HG03442 (cell line): ENCODE measurements at regions not wholly inside any gene's neighbourhood (a gene's known extent, or its start where the extent isn't known, plus 50 kb on each side); places are given as distances from the start of the nearest gene placed in this dataset.

Source experiments
- ATAC-seq: cut with Tn5 transposase; IDR thresholded peaks from one replicate; pipeline ENCODE4 v1.9.1; 2021; ENCODE audit warnings: mild to moderate bottlenecking, moderate library complexity; ENCODE audit not compliant: unreplicated experiment

DNA sequence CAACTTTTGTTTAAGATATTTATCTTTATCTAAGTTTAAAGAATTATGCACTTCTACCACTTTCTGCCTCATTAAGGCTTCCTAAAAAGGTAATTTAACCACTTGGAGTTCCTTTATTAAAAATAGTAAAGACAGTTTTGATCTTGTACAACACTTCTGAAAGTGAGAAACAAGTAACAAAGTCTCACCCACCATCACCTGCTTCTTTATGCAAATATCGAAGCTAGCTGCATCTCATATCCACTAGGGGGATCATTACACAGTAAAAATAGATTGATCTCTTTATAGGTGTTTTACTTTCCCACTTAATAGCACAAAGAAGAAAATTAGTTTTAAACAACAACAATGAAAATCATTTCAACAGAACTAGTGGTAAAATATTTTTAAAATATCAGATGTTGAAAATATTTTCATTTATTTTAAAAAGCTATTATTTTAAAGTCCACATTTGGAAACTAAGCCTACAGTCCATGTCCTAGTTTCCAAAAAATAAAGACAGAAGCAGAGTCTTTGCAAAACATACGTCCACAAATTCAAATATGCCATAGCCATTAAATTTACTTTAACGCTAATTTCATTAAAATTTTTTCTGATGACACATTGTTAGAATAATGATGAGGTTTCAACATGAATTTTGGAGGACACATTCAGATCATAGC, 160.0 kb upstream of the SOX5 start:
- ATAC-seq, result peak; percentile 96

GRCh38 chr12:24102676-24103075, 153.2 kb upstream of the SOX5 start:
- ATAC-seq, result no peak

- no peak for ATAC-seq
Observed at GRCh38 chr12:24099576-24099975, 150.1 kb upstream of the SOX5 start.

DNA sequence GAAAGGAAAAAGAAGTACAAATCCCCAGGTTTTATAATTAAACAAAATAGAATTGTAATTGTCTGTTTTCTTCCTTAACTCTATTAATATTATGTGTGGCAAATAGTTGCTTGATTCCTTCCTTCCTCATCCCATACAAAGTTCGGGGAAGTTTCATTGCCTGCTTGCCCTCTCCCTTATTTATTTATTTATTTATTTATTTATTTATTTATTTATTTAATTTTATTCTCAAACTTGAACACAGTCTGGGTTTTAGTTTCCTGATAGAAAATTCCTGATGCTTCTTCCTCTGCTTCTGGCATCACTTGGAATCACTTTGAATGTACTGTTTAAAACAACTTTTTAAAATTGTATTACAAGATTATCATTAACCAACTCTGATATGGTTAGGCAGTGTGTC, 145.8 kb upstream of the SOX5 start:
- no peak for ATAC-seq

- no peak for ATAC-seq
Observed at GRCh38 chr12:24089510-24089890, 140.0 kb upstream of the SOX5 start.

DNA sequence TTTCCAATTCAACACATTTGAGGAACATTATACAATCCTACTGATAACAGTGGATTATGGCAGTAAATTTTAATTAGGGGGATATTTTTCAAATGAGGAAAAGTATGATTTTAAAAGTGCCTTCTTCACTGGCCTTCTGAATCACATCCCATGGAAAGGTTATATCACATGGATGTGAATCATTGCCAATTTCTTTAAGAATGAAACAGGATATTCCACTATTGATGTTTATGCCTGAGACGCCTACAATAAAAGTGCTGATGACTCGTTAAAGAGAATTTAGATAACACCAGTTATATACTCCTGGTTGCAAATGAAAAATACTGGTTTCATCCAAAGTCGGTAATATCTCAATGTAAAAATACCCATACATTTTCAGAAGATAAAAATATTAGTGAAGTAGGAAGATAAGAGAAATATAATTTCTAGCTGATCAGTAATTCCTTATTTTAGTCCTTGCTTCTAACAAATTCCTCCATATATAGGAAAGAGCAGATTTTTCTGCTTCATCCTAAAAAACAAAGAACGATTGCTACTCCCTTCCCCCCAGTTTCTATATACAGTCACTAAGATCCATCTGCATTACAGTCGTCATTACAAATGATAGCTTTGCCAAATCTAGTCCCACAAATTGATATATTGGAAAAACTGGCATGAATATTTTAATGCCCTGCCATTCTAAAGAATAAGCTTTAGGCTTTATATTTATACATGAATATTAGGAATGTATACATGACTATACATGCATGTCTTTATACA, 139.5 kb upstream of the SOX5 start:
- no peak for ATAC-seq

GRCh38 chr12:24087294-24087693, 137.8 kb upstream of the SOX5 start:
- ATAC-seq, result no peak

GRCh38 chr12:24084800-24085199, 135.3 kb upstream of the SOX5 start:
- ATAC-seq, result no peak

DNA sequence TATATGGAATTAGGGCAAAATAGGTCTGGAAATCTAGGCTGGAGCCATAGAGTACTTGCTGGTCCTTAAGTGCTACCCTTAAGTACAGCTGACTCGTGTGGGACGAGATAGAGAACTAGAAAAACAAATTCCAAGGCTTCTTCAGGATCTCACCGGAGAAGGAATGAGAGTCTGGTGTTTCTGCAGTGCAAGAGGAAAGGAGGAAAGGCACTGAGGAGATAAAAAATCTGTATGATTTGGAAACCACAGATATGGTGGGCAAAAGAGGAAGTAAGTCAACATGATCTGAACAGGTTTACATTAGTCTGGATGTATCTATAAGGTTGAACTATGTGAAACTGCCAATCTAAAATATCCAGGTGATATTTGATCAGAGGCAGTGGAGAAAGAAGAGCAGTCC, 134.4 kb upstream of the SOX5 start:
- ATAC-seq, result no peak

- no peak for ATAC-seq
Observed at GRCh38 chr12:24081606-24082005, 132.1 kb upstream of the SOX5 start.

DNA sequence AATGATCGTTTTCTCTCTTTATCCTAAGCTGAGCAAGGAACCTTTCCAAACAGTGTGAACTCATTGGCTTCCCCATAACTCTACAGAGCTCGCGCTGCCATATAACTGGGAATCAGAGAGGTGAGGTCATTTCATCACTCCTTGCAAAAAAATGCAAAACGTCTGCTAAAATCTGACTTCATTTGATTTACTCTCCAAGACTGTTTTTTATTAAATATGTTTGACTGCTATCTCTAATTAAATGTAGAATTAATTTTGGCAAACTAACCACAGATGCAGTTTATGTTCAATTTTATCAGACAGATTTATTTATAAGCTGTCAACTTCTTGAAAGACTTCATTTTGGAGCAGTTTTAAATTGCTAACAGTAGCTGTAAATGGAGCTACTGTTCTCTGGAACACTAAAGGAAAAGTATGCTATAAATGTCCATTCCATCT, 131.6 kb upstream of the SOX5 start:
- no peak for ATAC-seq

- ATAC-seq, result no peak
Observed at GRCh38 chr12:24080465-24080864, 131.0 kb upstream of the SOX5 start.

DNA sequence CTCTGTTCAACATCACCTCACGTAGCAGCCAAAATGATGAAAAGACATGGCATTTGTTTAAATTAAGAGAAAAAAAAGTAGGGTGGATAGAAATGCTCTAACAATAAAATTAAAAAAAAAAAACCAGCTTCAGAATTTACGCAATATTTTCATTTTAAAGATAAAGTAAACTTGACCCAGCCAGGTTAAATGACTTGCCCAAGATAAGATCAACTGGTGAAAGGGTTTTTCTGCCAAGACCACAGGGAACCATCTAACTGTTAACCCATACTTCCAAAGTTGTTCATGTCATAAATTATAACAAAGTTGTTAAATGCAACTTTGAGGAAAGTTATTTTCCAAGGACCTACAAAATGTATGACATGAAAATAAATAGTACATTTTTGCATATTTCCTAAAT, 129.6 kb upstream of the SOX5 start:
- no peak for ATAC-seq

GRCh38 chr12:24078318-24078765, 128.9 kb upstream of the SOX5 start:
- no peak for ATAC-seq

DNA sequence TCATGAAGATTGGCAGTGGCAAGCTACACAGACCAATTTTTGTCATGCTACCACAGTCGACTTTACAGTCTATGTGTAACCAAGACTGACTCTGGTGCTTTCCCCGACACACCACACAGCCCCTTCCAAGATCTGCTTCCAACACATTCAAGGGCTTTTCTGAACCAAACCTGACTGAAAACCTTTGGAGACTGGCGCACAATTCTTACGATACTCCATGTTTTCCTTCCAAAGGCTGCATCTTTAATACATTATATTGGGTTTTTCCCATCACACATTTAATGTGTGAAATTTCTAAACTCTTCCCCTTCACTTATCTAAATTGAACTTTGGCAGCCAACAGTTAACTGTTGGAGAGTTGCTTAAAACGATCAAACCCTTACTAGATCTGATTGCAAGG, 127.7 kb upstream of the SOX5 start:
- no peak for ATAC-seq

DNA sequence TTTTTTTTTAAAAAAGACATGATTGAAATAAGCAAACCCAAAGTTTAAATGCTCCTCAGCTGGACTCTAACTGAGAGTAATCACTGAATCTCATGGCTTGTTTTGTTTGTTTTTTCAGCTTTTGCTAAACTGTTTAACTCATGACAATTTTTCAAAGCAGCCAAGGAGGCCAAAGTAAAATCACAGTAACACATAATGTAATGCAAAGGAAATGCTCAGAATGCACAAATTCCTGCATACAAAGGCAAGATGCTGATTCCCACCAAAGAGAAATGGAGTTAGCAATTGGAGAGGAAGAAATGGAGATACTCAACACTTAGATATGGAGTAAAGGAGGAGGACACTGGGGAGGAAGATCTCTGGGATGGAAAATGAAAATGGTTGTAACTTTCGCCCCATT, 126.2 kb upstream of the SOX5 start:
- ATAC-seq, result no peak

DNA sequence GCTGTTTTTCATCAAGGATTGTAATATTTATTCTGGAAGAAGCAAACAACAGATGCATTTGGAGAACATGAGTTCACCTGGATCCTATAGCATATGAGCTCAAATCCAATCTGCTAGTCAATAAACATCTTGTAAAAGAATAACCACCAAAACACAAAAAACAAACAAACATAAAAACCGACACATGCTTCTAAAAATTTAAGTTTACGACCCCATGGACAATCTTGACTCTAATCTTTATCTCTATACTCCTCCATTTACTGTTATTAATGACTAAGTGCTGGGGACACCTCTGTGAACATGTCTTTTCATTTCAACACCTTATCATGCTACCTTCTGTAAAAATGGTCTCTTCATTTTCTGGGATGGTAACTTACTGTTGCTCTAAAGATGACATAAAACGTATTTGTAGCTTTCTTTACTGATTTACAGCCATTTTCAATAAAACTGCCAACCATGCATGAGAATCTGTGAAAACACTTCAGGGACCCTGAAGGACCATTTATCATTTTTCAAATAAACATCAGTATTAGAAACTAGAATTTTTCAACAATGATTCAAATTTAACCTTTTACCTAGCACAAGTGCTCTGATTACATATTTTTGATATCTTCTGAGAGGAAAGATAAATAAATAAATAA, 123.8 kb upstream of the SOX5 start:
- no peak for ATAC-seq

GRCh38 chr12:24072302-24072701, 122.8 kb upstream of the SOX5 start:
- ATAC-seq, result no peak

DNA sequence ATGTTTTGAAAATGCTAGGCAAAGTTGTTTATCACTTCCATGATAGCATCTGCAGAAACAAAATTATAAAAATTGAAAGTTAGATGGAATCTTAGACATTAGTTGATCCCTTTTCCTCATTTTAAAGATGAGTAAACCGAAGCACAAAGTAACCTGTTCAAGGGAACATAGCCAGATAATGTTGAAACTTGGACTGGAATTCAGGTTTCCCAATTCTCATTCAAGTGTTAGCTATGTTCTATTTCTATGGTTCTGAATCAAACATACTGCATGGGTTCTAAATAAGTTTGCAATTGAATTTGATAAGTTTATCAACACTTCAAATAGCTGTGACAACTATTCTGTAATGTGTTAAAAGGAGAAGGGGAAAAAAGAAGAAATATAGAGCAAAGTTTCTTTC, 122.4 kb upstream of the SOX5 start:
- no peak for ATAC-seq

GRCh38 chr12:24069532-24070395, 120.3 kb upstream of the SOX5 start:
- no peak for ATAC-seq

DNA sequence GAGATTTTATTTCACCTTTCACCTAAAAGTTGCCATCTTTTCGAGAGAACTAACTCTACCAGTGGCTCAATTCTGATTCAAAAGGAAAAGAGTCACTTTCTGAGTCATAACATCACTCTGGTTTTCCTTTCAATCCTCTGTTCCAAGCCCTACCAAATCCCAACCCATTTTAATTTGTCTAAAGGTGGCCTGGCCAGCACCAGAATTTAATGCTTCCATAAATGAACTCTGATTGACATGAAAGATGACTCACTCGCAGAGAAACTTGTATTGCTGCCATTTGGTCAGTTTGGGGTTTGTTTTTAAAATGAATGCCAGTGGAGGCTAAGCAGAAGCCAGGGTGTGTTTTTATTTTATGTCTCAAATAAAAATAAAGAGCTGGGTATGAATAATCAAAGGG, 117.4 kb upstream of the SOX5 start:
- no peak for ATAC-seq
